HG02870 (cell line): ENCODE measurements at regions not wholly inside any gene's neighbourhood (a gene's known extent, or its start where the extent isn't known, plus 50 kb on each side); places are given as distances from the start of the nearest gene placed in this dataset.

ENCODE experiments used
- ATAC-seq: cut with Tn5 transposase; IDR thresholded peaks from one replicate; pipeline ENCODE4 v1.9.1; 2021; ENCODE audit warnings: mild to moderate bottlenecking, moderate library complexity; ENCODE audit not compliant: unreplicated experiment

DNA sequence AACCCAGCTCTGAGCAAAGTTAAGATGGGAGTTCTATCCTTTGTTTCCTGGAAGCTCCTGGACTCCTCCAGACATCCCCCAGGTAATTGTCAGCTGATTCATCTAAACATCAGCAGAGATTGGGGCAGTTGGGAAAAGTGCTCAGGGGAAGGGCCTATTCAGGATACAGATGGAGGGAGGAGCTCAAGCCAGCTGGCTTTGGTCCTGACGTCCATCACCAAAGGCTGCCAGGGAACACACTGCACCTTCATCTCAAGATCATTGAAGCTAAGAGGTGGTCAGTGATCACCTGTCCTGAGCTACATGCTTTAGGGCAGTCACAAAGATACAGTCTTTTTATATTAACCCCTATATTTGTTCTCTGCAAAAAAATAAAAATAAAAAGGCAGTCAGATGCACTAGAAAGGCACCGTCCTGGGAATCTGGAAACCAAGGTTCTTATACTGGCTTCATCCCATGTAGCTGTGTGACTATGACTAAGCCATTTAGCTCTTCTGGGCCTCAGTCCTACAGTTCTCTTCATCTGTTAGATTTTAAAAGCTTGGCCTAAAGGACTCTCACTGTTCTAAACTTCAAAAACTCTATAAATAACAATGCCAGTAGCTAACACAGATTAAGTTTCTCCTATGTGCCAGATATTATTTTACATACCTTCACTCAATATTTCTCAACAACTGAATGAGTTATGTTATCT lies 446.5 kb downstream of the BCL11A start:
- ATAC-seq: no peak

DNA sequence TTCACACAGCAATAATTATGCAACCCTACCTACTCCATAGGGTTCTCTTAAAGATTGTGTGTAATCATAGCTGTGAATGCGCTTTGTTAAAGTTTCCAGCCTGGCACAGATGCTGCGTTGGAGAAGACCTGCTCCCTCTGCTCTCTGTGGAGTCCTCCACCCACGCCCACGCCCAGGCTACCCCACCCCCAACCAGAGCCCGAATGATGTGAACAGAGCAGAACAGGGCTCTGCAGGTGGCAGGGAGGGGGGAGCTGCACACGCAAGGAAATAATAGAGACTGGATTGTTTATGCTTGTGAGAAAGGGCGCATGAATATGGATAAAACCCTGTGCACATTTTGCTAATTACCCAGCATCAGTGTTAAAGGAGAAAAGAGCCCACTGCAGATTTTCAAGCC lies 447.5 kb downstream of the BCL11A start:
- ATAC-seq: no peak

DNA sequence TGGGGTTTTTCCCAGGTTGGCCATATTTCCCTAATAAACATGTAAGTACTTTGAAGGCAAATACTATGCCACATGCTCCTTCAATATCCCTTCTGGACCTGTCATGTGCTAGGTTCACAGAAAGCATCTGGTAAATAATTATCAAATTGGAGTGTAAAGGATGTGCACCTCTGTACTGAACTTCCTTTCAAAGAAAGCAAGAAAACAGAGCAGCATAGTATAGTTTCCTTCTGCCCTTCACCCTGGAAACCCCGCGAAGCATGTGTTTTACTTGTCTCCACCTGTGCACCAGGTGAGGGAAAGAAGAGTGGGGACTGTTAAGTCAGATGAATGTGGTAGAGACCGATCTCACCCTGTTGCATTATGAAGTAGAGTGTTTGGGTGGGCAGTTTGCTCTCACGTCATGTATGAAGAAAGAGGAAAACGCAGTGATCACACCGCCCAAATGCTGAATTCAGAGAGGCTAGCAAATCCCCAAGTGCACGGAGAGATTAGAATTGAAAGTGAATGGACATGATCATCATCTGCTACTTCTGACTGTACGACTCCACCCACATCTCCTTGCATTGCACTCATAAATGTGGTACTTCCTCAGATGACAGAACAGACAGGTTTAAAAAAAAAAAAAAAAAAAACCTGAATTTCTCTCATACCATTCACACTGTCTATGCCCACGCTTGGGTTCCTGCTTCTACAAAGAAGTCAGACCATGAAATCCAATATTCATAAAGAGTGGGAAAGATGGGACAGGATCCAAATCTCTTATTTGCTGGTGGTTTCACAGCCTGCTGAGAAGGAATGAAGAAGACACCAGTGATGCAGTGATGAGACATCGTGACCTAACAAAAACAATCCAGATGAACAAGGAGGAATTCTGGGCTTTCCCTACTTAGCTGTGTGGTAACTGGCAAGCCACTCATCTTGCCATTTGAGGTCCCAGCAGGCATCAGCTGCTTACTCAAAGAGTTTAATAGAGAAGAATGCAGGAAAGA lies 448.6 kb downstream of the BCL11A start:
- no peak for ATAC-seq

DNA sequence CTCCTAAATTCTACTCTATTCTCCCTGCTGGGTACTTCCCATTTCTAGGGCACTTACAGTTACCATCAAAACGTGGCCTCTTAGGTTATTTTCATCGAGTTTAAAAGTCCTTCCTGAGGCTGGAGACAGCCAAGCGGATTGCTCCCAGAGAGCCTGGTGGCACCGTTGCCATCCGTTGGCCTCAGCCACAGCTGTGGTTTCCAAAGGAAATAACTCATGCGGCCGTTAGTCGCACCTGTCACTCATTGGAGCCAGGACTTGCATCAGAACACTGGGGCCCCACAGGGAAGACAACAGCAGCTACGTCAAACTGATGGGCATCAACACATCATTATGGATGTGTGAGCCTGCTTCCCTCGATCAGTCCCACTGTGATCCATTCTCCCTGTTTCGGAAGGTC lies 453.4 kb downstream of the BCL11A start:
- ATAC-seq: no peak

DNA sequence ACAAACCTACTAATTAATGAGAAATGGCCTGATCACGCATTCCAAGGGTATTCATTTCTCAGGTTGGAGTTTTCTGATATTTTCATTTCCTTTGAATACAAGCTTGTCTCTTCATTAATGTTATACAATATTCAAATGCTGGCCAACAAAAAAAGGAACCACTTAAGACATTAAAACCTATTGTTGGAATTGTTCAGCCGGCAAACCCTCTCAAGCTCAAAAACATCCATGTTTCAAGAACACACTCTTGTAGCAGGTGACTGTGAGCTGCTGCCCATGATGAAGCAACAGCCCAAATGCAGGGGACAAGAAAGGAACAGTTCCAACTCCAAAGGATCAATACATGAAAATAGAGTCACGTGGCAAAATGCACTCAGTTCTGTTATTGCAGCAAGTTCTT lies 454.5 kb downstream of the BCL11A start:
- ATAC-seq: no peak

DNA sequence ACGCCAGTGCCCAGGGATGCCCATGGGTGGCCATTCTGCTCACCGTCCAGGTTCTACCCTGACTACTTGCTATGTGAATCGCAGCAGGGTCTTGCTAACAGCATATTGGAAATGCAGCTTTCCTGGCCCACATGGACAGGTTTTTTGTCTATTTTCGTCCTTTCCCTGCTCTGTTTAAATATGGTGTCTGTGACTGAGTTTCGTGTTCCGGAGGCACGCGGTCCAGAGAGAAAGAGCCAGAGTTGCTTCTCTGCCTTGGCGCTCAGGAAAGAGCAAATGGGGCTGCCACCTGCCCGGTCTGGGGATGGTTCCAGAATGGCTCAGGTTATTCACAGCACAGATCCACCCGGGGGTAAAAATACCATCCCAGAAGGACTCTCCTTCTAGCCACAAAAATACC lies 456.2 kb downstream of the BCL11A start:
- no peak for ATAC-seq

DNA sequence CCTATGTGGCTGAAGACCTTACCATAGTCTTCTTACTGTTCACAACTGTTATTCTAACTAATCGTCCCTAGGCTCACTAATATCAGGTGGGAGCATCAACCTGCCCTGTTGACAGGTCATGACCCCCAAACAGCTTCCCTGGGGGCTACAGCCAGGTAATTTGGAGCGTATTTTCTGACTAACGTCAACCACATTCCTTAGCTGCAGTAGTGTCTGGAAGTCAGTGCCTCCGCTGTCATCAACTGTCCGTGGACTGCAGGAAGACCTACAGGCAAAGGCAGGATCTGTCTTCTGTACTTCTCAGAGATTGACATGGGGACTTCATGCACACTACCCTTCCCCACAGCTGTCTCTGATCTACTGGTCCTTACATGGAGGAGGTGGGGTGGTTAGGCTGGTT lies 456.9 kb downstream of the BCL11A start:
- ATAC-seq: no peak

DNA sequence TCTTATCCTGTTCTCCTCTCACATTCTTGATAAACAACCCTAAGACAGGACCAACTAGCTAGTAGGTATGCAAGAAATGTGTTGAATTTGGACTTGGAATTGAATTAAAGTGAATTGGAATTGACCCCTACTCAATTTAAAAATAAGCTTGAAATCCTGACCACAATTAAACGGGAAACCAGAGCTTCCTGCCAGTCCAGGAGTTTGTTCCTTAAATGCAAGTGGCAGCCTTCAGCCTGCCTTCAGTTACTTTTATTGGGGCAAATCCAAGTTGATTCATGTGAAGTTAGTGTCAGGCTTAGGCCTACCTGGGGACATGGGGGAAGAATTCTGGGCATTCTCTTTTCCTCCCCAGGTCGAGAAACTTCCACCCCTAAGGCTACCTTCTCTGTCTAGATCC lies 457.6 kb downstream of the BCL11A start:
- ATAC-seq: no peak

DNA sequence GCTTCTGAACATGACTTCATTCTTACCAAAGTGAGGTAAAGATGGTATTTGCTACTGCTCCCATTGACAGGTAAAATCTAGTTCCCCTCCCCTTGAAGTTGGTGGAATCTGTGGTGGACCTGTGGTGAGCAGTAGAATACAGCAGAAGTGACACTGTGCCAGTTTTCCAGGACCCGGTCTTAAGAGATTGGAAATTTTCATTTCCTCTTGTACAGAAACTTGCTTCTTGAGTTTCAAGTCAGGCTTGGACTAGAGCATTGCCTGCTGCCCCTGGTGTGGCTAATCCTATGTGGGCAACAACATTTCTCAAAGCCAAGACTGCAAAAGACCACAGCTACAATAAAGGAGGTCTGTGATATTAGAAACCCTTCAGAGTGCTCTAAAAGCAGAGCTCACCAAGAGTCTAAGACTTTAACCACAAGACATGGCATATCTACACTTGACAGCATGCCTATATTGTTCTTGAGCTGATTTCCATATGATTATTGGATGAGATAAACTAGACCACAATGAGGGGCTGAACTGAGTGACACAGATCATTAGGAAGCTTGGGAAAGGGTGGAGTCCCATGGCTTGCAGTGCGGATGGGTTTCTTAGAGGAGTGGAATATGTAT lies 458.1 kb downstream of the BCL11A start:
- ATAC-seq: no peak

DNA sequence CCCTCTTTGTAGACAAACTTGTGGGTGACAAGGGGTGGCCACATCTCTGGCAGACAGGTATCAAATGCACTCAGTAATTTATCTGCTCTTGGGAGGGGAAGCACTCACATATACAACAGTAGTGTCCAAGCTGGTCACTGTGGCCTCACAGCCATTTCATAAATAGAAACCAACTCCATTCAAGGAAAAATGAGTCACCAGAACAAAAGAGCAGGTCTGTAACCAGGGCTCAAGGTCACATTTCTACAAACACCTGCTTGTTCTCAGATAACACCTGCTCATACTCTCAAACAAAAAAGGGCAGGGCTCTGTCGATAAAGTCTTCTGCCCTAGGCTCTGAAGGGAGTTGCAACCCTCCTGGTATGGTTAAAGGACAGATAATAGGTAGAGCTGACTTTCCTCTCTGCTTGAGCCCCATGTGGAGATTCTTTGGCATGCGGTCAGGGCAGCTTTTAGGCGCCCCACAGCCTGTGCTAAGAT lies 459.0 kb downstream of the BCL11A start:
- ATAC-seq: no peak

DNA sequence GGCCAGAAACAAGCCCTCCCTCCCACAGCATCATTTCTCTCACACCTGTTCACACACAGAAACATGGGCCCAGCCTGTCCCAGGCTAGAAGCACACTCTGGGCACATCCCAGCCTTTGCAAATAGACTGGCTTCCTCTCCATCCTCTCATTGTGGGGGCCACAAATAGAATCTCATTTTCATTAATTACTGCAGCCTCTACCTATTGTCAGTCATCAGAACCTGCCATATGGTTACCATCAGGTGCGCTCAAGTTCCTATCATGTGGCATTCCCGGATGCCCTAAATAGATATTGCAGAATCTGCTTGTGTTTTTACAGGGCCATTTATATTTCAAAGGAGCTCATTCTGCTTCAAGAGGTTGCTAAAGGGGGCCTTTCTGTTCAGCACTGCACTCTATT lies 460.7 kb downstream of the BCL11A start:
- no peak for ATAC-seq

DNA sequence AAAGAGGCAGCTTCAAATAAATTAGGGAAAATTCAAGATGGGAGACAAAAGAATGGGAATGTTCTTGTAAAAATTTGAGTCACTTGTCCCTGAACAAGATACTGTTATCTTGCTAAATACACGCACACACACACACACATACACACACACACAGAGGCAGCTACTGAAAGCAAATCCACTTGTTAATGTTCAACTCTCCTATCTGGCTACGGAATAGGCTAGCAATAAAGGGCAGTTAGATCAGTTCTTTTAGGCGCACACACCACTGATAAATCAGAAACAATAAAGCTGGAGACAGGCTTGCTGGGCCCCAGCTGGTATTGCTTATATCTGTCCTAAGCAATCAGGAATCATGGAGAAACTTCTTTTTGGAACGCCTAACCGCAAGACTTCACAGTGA lies 461.6 kb downstream of the BCL11A start:
- no peak for ATAC-seq

DNA sequence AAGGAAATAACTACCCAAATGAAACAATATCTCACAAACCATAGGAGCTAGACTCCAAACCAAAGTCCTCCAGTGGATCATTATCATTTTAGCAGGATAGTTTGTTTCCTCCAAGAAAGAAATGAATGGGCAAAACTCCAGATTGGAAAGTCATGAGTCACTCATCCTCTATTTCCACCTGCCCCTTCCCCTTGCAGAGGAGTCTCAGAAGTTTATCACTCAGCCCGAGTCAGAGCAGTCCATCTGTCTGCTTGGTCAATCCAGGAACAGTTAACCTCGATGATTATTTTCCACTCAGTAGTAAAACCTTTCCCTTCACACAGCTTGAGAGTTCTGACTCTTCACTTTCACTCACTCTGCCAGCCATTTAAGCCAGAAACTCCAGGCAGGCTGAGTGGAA lies 462.2 kb downstream of the BCL11A start:
- ATAC-seq: no peak

DNA sequence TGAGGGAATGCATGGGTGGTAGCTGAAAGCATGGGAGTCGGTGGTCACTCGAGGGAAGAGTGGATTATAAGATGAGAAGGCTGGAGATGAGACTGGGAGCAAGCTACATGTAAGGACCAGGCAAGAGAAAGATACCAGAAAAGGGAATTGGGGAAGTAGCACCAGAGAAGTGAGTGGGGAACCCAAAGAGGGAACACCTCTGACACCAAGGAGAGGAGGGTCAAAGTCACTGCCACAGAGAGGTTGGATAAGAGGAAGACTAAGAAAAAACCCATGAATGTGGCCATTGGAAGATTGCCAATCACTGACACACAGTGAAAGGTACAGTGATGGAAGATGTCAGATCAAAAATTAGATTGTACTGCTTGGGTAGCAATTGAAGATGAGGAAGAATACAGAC lies 473.9 kb downstream of the BCL11A start:
- no peak for ATAC-seq

DNA sequence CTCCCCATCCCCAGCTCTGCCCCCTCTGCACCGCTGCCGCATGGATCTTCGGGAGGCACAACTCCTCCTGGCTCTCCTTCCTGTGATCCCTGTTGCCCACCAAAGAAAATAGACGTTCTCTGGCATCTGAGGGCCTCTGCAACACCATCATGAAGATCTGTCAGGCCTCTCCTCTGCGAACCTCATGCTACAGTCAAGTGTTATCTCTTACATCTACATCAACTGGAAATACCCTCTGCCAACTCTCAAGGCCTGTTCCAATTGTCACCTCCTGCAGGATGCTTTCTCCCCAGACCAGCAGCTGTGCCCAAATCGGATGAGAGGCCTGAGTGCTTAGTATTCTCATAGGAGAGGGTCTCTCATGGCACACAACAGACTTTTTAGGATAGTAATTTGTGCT lies 478.4 kb downstream of the BCL11A start:
- no peak for ATAC-seq

DNA sequence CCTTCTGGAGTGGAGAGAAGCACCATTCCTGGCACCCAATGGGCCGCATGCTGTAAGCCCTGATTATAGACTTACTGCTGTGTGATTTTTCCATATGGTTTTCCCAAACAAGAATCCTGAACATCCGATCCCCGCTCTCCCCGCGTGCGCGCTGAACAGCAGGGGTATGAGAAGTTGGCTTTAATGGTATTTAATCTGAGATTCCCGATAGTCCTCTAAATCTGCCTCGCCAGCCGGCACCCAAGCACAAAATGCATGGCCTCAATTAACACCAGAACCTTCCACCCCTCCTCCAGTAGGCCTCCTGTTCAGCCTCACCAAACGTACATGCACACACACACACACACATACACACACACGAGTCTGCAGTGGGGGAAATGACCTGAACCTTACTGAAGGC lies 480.3 kb downstream of the BCL11A start:
- ATAC-seq: no peak

DNA sequence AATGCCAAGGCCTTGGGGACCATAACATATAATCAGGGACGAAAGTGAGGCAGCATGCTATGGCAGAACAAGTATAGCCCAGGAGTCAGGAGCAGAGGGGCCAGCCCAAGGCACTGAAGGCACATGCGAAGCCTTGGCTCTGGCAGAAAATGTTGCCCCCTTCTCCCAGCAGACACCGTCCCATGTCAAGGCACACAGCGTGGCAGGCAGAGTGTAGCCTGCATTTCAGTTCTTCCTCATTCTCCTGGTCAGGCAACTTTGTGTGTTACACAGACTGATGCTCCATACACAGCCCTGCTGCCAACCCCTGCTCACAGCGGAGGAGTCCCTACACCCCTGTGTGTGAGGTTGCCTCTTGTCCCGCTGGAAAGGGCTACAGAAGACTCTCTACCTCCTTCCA lies 480.8 kb downstream of the BCL11A start:
- ATAC-seq: no peak

DNA sequence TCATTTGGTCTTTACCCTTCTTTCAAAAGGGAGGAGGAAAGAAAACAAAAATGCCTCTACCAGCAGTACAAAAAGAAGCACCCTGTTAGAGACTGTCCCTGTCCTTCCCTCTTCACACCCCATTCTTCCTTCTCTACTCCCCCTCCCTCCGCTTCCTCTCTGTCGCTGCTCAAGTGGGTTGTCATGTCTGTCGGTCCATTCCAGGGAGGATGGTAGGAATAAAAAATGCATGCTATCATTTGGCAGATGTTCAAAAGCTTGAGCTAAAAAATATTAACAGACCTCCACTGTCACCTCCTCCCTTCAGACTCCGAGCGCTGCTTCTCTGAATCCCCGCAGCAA lies 482.0 kb downstream of the BCL11A start:
- no peak for ATAC-seq

DNA sequence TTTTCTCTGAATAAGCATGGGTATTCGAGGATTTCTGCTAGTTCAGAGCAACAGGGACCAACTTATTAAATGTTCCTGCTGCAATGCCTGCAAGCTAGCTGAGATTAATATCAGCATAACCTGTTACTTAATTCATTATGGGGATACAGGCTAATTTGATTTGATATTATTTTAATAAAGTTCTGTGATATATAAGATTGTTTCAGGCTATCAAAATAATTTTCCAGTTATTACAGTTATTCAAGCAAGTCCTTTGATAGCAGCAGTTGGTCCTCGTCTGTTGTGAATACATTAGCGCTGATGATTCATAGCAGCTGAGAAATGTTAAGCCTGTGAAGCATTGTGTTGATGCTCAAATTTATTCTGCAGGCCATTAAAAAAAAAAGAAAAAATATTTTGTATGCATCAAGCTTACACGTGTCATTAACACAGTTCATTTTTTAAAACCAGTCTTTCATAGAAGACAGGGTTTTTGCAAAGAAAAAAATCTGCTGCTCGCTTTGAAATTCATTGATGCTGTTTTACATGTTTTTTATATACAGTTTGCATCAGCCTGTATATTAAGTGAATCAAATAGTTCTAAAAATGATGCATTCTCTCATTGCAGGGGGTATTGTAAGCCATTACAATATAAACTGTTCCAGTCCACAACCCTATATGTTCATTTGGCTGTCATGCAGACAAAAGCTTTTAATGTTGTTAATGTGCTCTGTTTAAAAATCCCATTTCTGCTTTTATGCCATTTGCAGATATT lies 482.5 kb downstream of the BCL11A start:
- no peak for ATAC-seq

DNA sequence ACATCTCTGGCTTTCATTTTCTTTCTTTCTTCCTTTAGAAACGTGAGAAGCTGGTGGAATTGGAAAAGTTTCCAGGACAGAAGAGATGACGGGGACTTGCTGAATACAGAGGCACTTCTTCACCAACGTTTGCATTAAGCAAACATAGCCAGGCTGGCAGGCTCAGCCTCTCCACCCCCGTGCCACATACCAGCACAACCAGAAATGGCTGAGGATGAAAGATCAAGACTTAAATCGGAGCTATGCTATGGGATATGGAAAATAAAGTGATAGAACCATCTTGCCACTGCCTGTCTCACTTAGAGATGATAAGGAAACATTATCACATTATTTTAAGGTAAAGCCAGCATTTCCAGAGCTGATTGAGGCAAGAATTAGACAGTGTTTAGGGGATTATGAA lies 483.3 kb downstream of the BCL11A start:
- no peak for ATAC-seq

DNA sequence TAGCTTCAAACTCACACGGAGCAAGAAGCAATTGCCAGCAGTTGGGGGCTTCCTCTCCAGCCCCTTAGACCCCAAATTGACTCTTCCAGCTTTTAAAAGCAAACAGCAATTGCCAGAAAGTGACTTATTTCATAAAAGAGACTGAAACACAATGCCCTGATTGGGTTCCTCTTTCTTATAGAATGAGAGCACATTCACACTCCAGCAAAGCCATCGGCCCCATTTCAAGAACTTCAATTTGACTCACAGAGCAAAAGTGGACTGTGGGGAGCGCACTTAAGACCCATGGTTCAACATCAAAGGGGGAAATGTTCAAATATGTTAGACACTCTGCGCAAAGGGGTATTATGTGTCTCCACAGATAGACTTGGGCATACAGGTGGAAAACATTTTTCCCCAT lies 484.7 kb downstream of the BCL11A start:
- ATAC-seq: peak; percentile 69
